Esophagus squamous epithelium (tissue), 5 donors: ENCODE measurements at regions not wholly inside any gene's neighbourhood (a gene's known extent, or its start where the extent isn't known, plus 50 kb on each side); places are given as distances from the start of the nearest gene placed in this dataset.

Experiments used
- DNase-seq: peaks from one replicate; lab custom pipeline; 2025; lab: John Stamatoyannopoulos, UW
- H3K27ac ChIP-seq, 4 donors: fragments of 200-600 bp; sonication (generic); one replicate each; pipeline ENCODE4 v1.5.1; 2016 to 2019; ENCODE audit warnings: mild to moderate bottlenecking in 1 of 4
- H3K27me3 ChIP-seq, 4 donors: fragments of 200-600 bp; sonication (generic); 1 replicate in 3 of 4; 2 replicates in 1 of 4; pipeline versions ENCODE4 v1.5.1 to v1.6.0; 2017 to 2021; ENCODE audit warnings: antibody characterized with exemption in 1 of 4
- H3K36me3 ChIP-seq, 3 donors: fragments of 200-600 bp; sonication (generic); one replicate each; pipeline ENCODE4 v1.5.1; 2016 to 2019
- H3K4me1 ChIP-seq, 3 donors: fragments of 200-600 bp; sonication (generic); one replicate each; pipeline ENCODE4 v1.5.1; 2017 to 2019
- H3K4me3 ChIP-seq, 4 donors: fragments of 200-600 bp; sonication (generic); 1 replicate in 3 of 4; 2 replicates in 1 of 4; pipeline ENCODE4 v1.5.1; 2016 to 2019; ENCODE audit warnings: mild to moderate bottlenecking in 2 of 4, moderate library complexity in 1 of 4
- H3K9me3 ChIP-seq, 3 donors: fragments of 200-600 bp; sonication (generic); one replicate each; pipeline ENCODE4 v1.5.1; 2016 to 2019
- POLR2A ChIP-seq, 4 donors: fragments of 450-650 bp; IDR thresholded peaks; one replicate each; pipeline ENCODE4 v1.6.1; 2017; ENCODE audit warnings: antibody characterized with exemption in 4 of 4, mild to moderate bottlenecking in 4 of 4, moderate library complexity in 3 of 4
- WGBS, 2 donors: methylation state at CpG; one replicate each; pipeline ENCODE4 v1.1.5; 2018; 5-methylcytosine and 5-hydroxymethylcytosine counted together
- intact Hi-C: fragments of 100-400 bp; cut with DNase I; formaldehyde crosslinking; loops from one replicate; pipeline ENCODE4 v1.15.0; 2022
- TF ChIP-seq, protein P1 (sequence below), 6 experiments: fragments of 450-650 bp in 4 of 6; fragments of 200-600 bp in 2 of 6; sonication (generic) in 2 of 6; IDR thresholded peaks; one replicate each; pipeline ENCODE4 v1.5.1; 2016 to 2019; ENCODE audit warnings: antibody characterized with exemption in 6 of 6, mild to moderate bottlenecking in 4 of 6, moderate library complexity in 4 of 6
- donor health status: DM: yes; HTN: yes; CAD: no.

DNA sequence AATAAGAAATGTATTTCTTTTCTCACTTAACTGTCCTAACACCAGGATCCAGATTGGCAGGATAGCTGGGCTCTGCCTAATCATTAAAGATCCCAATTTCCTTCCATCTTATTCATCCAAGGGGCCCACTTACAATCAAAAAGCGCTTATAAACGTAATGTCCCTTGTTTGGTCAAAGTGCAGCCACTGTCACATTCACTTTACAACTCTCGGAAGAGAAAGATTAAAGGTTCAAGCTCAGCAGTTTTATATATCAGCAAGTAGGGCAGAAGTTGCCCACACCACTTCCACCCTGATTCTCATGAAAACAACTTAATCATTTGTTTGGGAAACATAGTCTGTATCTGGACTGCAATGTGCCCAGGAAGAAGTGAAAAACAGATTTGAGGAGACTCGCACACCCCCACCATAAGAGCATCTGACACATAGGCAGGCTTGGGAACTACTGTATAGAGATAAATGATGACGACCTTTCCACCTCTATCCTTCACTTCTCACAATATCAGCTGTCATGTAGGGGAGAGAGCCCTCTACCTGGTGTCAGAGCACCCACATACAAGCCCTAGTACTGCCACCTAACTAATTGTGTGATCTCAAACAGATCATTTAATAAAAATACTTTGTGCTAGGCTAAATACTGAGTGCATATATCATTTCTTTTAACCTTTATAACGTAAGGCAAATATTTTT, 80.8 kb downstream of the CAPZA3 start:
- intact Hi-C loops, result no loop called here
- Histone ChIP-seq H3K27ac (no peak overlapping the region), H3K4me1 (no peaks in the 10 kb centered on the region), H3K4me3 (no peak overlapping the region), H3K36me3 (no peaks in the 10 kb centered on the region), H3K27me3 (no peaks in the 10 kb centered on the region), H3K9me3 (no peaks in the 10 kb centered on the region)
- DNase-seq, result no peak
- WGBS, 2 donors, result 67 to 74% methylated on average over 6 of the region's 6 CpGs
- TF ChIP-seq, protein P1, sequence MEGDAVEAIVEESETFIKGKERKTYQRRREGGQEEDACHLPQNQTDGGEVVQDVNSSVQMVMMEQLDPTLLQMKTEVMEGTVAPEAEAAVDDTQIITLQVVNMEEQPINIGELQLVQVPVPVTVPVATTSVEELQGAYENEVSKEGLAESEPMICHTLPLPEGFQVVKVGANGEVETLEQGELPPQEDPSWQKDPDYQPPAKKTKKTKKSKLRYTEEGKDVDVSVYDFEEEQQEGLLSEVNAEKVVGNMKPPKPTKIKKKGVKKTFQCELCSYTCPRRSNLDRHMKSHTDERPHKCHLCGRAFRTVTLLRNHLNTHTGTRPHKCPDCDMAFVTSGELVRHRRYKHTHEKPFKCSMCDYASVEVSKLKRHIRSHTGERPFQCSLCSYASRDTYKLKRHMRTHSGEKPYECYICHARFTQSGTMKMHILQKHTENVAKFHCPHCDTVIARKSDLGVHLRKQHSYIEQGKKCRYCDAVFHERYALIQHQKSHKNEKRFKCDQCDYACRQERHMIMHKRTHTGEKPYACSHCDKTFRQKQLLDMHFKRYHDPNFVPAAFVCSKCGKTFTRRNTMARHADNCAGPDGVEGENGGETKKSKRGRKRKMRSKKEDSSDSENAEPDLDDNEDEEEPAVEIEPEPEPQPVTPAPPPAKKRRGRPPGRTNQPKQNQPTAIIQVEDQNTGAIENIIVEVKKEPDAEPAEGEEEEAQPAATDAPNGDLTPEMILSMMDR (IDR thresholded peaks at IDR 0.05), result no peak
- no peak for TF ChIP-seq POLR2A (IDR thresholded peaks at IDR 0.05)

DNA sequence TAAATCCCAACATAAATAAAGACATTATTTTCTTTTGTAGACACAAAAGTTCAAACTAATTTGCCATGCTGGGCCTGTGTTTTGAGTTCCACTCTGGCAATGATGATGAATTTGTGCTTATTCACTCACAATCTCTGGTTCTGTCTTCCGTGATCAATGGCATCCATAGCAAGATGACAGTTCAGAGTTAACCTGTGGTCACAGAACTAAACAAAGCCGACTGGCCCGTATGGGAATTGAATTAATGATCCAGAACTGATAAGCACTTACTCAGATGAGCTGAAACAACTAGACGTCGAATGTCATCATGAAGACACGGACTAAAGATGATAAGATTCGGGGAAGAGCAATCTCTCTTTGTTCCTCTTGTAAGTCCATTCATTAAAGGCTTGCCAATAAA, 81.6 kb downstream of the CAPZA3 start:
- H3K27ac ChIP-seq, result no peak overlapping the region
- H3K4me3 ChIP-seq, result no peak overlapping the region
- DNase-seq, result no peak
- intact Hi-C loops, result no loop called here
- no peaks in the 10 kb centered on the region for H3K9me3 ChIP-seq
- no peaks in the 10 kb centered on the region for H3K27me3 ChIP-seq
- H3K36me3 ChIP-seq, result no peaks in the 10 kb centered on the region
- WGBS, 2 donors, result 68 to 72% methylated on average over 7 of the region's 7 CpGs
- no peaks in the 10 kb centered on the region for H3K4me1 ChIP-seq
- TF ChIP-seq, protein P1 (IDR thresholded peaks at IDR 0.05), result no peak
- no peak for TF ChIP-seq POLR2A (IDR thresholded peaks at IDR 0.05)

DNA sequence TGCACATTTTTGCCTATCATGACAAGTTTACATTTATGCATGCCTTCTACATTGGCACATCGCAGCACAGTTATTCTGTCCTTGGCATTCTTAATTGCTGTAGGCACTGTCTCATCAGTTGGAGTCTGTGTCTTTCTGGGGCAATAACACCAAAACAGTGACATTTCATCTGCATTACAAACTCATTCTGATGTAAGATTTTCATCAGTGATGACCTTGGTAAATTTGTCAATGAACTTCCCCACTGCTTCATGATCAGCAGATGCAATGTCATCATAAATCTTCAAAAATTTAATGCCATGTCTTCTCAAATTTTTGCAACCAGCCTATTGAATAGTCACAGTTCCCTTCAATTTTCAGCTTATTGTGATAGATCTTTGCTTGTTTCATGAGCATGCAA, 85.5 kb downstream of the CAPZA3 start:
- Histone ChIP-seq H3K27me3 (no peaks in the 10 kb centered on the region), H3K4me1 (no peaks in the 10 kb centered on the region), H3K4me3 (no peak overlapping the region), H3K27ac (no peak overlapping the region), H3K9me3 (peaks cover 0 to 1% (median 0%) of the 10 kb centered on the region in 3 donors), H3K36me3 (no peaks in the 10 kb centered on the region)
- TF ChIP-seq POLR2A (IDR thresholded peaks at IDR 0.05), result no peak
- TF ChIP-seq, protein P1 (IDR thresholded peaks at IDR 0.05), result no peak
- intact Hi-C loops, result no loop called here
- WGBS, 2 donors, result 94 to 100% methylated on average over 1 of the region's 1 CpG
- DNase-seq, result no peak

DNA sequence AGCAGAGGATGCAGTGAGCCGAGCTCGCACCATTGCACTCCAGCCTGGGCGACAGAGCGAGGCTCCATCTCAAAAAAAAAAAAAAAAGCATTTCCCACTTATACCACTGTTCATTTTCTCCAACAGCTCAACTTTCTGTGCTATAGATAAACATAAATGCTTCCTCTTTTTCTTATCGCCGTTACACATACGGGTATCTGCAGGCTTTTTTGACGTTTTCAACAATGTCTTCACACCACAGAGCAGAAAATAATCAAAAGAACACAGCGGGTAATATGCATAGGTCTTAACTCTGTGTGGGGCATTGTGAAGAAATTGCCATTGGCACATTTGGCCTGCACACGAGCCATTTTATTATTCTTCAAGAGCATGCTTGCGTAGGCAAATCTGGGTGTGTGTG, 86.4 kb downstream of the CAPZA3 start:
- TF ChIP-seq, protein P1 (IDR thresholded peaks at IDR 0.05), result no peak
- no peak for TF ChIP-seq POLR2A (IDR thresholded peaks at IDR 0.05)

DNA sequence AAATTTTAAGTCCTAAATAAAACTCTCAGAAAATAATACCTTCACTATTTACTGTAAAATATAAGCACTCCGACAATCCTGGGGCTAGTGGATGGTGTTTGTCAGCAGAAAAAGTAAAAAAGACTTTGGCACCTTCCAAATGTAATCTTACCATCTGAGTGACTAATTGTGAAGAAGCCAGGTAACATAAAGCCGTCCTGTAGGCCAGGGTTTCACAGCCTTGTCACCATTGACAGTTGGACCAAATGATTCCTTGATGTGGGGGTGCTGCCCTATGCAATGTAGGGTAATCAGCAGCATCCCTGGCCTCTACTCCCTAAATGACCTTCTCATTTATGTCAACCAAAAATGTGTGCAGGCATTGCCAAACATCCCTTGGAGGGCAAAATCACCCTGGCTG, 87.2 kb downstream of the CAPZA3 start:
- Histone ChIP-seq H3K4me1 (no peaks in the 10 kb centered on the region), H3K36me3 (no peaks in the 10 kb centered on the region), H3K4me3 (no peak overlapping the region), H3K27ac (no peak overlapping the region), H3K27me3 (no peaks in the 10 kb centered on the region), H3K9me3 (peaks cover 0 to 9% (median 0%) of the 10 kb centered on the region in 3 donors)
- no peak for DNase-seq
- intact Hi-C loops, result no loop called here
- WGBS, 2 donors, result 70 to 79% methylated on average over 2 of the region's 2 CpGs
- TF ChIP-seq POLR2A (IDR thresholded peaks at IDR 0.05), result no peak
- TF ChIP-seq, protein P1 (IDR thresholded peaks at IDR 0.05), result no peak

More for the DNA sequence above, 86.4 kb downstream of the CAPZA3 start:
- no peaks in the 10 kb centered on the region for H3K36me3 ChIP-seq
- H3K4me3 ChIP-seq, result no peak overlapping the region
- 58 to 62% methylated on average over 11 of the region's 11 CpGs for WGBS, 2 donors
- H3K27me3 ChIP-seq, result no peaks in the 10 kb centered on the region
- no peak for DNase-seq
- peaks cover 0 to 9% (median 0%) of the 10 kb centered on the region in 3 donors for H3K9me3 ChIP-seq
- no peaks in the 10 kb centered on the region for H3K4me1 ChIP-seq
- intact Hi-C loops, result no loop called here
- no peak overlapping the region for H3K27ac ChIP-seq
